GM10266 (cell line): ENCODE measurements at regions not wholly inside any gene's neighbourhood (a gene's known extent, or its start where the extent isn't known, plus 50 kb on each side); places are given as distances from the start of the nearest gene placed in this dataset.
"Not testable (repeated sequence)": the region's sequence is repeated elsewhere in the genome, so short reads cannot be mapped to it uniquely, and the experiment has no call there.

Source experiments
- DNase-seq: peaks from one replicate; pipeline ENCODE4 v3.0.0; 2012; ENCODE audit errors: extremely low spot score
- TF ChIP-seq, protein P1 (sequence below): IDR thresholded peaks from 2 replicates; pipeline ENCODE4 v1.5.1; 2012; ENCODE audit warnings: mild to moderate bottlenecking, low read depth; ENCODE audit not compliant: control insufficient read depth, insufficient read depth; ENCODE audit errors: missing control alignments

DNA sequence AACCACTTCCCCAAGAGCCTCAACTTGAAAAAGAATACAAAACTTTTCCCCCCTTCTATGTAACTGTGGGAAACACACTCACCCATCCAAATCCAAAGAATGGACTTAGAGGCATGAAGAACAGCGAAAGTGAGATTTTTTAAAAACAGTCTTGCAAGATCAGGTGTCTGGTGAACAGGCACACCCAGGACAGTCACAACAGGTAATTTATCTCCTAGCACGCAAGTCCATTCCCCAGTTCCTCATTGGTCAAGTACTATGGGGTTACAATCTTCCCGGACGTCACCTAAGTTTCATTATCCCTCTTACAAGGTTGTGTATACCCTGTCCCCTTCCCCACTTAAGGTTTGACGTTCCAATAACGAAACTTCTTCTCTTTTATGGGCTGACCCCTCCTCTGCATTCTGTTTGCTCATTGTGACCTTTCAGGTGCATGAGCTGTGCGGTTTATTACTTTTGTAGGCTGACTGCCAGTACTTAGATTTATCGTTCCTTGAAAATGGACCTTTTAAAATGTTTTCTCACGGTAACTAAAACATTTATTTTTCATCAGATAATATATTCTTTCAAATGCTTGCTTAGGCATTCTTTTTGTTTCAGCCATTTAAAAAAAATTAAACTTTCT, 1401.9 kb downstream of the FAM181B start:
- DNase-seq, result no peak
- TF ChIP-seq, protein P1, sequence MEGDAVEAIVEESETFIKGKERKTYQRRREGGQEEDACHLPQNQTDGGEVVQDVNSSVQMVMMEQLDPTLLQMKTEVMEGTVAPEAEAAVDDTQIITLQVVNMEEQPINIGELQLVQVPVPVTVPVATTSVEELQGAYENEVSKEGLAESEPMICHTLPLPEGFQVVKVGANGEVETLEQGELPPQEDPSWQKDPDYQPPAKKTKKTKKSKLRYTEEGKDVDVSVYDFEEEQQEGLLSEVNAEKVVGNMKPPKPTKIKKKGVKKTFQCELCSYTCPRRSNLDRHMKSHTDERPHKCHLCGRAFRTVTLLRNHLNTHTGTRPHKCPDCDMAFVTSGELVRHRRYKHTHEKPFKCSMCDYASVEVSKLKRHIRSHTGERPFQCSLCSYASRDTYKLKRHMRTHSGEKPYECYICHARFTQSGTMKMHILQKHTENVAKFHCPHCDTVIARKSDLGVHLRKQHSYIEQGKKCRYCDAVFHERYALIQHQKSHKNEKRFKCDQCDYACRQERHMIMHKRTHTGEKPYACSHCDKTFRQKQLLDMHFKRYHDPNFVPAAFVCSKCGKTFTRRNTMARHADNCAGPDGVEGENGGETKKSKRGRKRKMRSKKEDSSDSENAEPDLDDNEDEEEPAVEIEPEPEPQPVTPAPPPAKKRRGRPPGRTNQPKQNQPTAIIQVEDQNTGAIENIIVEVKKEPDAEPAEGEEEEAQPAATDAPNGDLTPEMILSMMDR, result no peak

DNA sequence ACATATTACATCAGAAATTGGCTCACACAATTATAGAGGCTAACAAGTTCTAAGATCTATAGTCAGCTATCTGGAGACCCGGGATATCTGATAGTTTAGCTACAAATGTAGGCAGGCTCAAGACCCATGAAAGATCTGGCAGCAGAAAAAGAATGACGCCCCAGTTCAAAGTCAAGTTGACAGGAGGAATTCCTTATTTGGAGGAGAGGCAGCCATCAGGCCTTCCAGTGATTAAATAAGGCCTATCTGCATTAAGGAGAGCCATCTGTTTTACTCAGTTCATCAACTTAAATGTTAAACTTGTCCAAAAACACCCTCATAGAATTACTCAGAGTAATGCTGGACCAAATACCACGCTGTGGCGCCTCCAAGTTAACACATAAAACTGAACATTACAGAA, 1402.6 kb downstream of the FAM181B start:
- TF ChIP-seq, protein P1, result no peak

DNA sequence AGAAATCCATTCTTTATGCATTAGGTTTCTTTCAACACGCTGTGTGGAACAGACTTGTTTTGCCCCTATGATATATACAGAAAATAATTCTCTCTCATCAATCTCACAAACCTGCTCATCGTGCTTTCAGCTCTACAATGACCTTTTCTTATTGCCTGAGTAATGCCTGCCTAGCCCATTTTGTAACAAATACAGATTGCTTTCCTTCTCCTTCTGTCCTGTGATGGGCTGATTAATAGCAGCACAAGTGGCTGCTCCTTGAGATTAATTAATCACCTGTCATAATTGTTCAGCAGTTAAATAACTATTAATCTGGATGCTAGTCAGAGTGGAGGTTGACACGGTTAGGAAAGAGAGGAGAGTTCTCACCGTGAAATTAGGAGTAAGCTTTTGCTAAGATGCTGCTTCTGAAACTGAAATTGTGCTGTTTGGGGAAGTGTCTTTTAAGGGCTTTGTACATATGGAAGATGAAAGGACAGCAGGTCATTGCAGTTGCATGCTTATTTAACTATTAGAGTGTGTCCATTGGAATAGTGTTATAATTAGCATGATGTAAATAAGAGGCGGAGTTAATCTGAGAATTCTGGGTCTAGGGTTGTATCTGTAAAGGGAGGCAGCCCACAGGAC, 1430.5 kb downstream of the FAM181B start:
- TF ChIP-seq, protein P1, result no peak

More for the DNA sequence above, 1402.6 kb downstream of the FAM181B start:
- DNase-seq, result no peak

DNA sequence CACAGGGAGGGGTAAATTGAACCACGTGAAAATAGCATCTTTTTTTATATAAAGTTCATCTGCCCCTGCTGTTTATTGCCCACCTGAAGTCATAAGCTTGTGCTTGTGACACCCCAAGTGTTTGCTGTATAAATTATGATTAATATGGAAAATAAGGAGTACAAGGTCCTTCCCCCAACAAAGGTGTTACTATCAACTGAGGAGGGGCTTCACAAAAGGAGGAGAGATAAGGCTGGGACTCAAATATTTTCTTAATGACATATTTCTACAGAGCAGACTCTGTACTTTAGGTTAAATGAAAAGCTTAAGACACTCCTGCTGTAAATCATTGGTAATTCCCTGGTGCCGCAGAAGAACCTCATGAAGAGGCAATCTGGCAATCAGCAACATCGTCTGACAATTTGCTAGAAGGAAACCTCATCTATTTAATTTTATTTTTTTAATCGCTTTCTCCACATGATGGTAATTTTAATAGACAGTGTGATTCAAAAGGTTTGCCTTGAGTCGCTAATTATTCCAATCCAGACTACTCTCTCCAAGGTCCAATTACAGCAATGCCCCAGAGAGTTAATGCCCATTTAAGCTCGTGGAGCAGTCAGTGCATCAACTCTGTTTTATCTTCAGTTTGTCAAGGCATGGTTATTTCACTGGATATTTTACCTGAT, 1432.4 kb downstream of the FAM181B start:
- no peak for DNase-seq
- TF ChIP-seq, protein P1, result no peak

More for the DNA sequence above, 1430.5 kb downstream of the FAM181B start:
- DNase-seq, result no peak

DNA sequence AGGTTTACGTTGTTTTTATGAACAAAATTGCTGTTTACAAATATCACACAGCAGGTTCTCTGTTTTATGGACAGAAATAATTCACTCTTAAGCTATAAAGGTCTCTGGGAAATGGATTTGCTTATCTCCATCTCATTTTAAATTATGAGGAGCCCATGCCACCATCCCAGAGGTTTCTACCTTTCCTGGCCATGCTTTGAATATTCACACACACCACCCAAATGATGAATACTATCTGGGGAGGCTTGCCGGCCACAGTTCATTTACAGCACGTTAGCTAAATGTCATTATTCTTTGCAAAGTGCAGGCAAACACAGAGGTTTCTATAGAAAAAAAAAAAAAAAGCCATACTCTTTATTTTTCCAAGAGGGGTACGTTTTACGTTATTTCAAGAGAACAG, 1446.7 kb downstream of the FAM181B start:
- TF ChIP-seq, protein P1, result no peak

DNA sequence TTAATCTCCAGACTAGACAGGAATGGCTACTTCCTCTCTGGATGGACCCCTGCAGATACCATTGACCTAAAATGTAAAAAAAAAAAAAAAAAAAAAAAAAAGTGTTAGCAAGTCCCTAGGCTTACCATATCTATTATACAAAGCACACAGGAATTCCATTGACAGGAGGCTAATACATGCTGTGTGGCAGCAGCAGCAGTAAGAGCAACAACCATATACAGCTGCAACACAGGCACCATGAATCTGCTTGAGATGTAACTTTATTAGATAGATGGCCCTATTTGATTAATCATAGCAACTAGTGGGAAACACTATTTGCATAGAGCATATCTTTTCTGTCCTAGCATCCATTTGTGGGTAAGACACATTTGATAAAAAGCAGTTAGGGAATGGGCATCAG, 1447.1 kb downstream of the FAM181B start:
- DNase-seq, result no peak
- TF ChIP-seq, protein P1, result no peak

More for the DNA sequence above, 1446.7 kb downstream of the FAM181B start:
- DNase-seq, result no peak

DNA sequence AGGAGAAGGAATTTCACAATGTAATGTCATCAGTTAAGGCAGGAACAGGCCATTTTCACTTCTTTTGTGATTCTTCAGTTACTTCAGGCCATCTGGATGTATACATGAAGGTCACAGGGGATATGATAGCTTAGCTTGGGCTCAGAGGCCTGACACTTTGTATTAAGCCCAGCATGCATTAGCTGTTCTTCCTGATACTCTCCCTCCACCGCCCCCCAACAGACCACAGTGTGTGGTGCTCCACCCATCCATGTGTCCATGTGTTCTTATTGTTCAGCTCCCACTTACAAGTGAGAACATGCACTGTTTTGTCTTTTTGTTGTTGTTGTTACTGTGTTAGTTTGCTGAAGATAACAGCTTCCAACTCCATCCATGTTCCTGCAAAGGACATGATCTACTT, 1453.4 kb downstream of the FAM181B start:
- DNase-seq, result not testable (repeated sequence)
